ENCODE measurements at regions not wholly inside any gene's neighbourhood (a gene's known extent, or its start where the extent isn't known, plus 50 kb on each side); places are given as distances from the start of the nearest gene placed in this dataset.

DNA sequence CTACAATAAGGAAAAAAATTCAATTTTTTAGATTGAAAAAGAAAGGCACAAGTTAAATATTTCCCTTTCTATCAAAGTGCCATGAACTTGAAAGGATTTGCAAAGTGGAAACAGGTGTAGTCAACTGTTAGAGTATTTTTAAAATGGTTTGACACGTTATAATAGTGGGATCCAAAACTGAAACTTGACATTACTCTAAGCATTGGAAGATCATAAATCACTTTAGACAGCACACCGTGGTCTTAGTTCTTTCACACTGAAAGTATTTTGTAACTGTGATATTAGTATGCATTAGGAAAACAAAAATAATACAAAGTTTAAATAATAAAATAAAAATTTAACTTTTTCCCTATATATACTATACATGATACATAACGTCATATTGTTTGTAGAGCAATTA is 933.1 kb downstream of the EPHA3 start:
- no peaks in the 10 kb centered on the region for H3K4me1 ChIP-seq (ENCODE audit: insufficient read depth)
- no peak for TF ChIP-seq EZH2 (IDR thresholded peaks at IDR 0.05; ENCODE audit: borderline replicate concordance)
- TF ChIP-seq EZH2phosphoT487 (IDR thresholded peaks at IDR 0.05; ENCODE audit: low read depth, severe bottlenecking, unreplicated experiment), result no peak
- TF ChIP-seq, protein P1, sequence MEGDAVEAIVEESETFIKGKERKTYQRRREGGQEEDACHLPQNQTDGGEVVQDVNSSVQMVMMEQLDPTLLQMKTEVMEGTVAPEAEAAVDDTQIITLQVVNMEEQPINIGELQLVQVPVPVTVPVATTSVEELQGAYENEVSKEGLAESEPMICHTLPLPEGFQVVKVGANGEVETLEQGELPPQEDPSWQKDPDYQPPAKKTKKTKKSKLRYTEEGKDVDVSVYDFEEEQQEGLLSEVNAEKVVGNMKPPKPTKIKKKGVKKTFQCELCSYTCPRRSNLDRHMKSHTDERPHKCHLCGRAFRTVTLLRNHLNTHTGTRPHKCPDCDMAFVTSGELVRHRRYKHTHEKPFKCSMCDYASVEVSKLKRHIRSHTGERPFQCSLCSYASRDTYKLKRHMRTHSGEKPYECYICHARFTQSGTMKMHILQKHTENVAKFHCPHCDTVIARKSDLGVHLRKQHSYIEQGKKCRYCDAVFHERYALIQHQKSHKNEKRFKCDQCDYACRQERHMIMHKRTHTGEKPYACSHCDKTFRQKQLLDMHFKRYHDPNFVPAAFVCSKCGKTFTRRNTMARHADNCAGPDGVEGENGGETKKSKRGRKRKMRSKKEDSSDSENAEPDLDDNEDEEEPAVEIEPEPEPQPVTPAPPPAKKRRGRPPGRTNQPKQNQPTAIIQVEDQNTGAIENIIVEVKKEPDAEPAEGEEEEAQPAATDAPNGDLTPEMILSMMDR (IDR thresholded peaks at IDR 0.05; ENCODE audit: poor library complexity), result no peak
- no peaks in the 10 kb centered on the region for H3K36me3 ChIP-seq (replicated peaks; ENCODE audit: insufficient read depth, low read depth)
- H3K27ac ChIP-seq, result no peak overlapping the region
- H2AFZ ChIP-seq, result no peak overlapping the region
- H3K4me2 ChIP-seq, result no peak overlapping the region
- no peak overlapping the region for H3K4me3 ChIP-seq
- no peaks in the 10 kb centered on the region for H3K9me2 ChIP-seq (replicated peaks; ENCODE audit: insufficient read depth)
- H3K79me2 ChIP-seq, result no peaks in the 10 kb centered on the region
- no peak for DNase-seq (ENCODE audit: low spot score)
- WGBS (ENCODE audit: low lambda C conversion rate, missing lambda C conversion rate), result 68% methylated on average over 3 of the region's 3 CpGs
- no peaks in the 10 kb centered on the region for H3K9me3 ChIP-seq (ENCODE audit: low read depth)
- H3K27me3 ChIP-seq, result no peaks in the 10 kb centered on the region
- H4K20me1 ChIP-seq (ENCODE audit: insufficient read depth, poor library complexity, severe bottlenecking), result no peaks in the 10 kb centered on the region

- Histone ChIP-seq H3K36me3 (replicated peaks; ENCODE audit: insufficient read depth, low read depth) (no peaks in the 10 kb centered on the region), H3K4me3 (no peak overlapping the region), H3K27me3 (no peaks in the 10 kb centered on the region), H3K9me2 (replicated peaks; ENCODE audit: insufficient read depth) (no peaks in the 10 kb centered on the region), H2AFZ (no peak overlapping the region), H3K4me2 (no peak overlapping the region), H3K27ac (no peak overlapping the region), H3K79me2 (no peaks in the 10 kb centered on the region), H4K20me1 (ENCODE audit: insufficient read depth, poor library complexity, severe bottlenecking) (no peaks in the 10 kb centered on the region), H3K9me3 (ENCODE audit: low read depth) (no peaks in the 10 kb centered on the region), H3K4me1 (ENCODE audit: insufficient read depth) (no peaks in the 10 kb centered on the region)
- WGBS (ENCODE audit: low lambda C conversion rate, missing lambda C conversion rate), result 37% methylated on average over 2 of the region's 2 CpGs
- TF ChIP-seq EZH2phosphoT487 (IDR thresholded peaks at IDR 0.05; ENCODE audit: low read depth, severe bottlenecking, unreplicated experiment), result no peak
- TF ChIP-seq, protein P1 (IDR thresholded peaks at IDR 0.05; ENCODE audit: poor library complexity), result no peak
- no peak for TF ChIP-seq EZH2 (IDR thresholded peaks at IDR 0.05; ENCODE audit: borderline replicate concordance)
- DNase-seq (ENCODE audit: low spot score), result no peak
These were observed 934.6 kb downstream of the EPHA3 start for GRCh38 chr3:90041995-90042394.

- WGBS (ENCODE audit: low lambda C conversion rate, missing lambda C conversion rate), result 95% methylated on average over 5 of the region's 5 CpGs
- Histone ChIP-seq H3K4me1 (ENCODE audit: insufficient read depth) (no peaks in the 10 kb centered on the region), H3K27me3 (no peaks in the 10 kb centered on the region), H3K4me2 (no peak overlapping the region), H3K27ac (no peak overlapping the region), H3K36me3 (replicated peaks; ENCODE audit: insufficient read depth, low read depth) (no peaks in the 10 kb centered on the region), H3K4me3 (no peak overlapping the region), H3K79me2 (no peaks in the 10 kb centered on the region), H3K9me2 (replicated peaks; ENCODE audit: insufficient read depth) (no peaks in the 10 kb centered on the region), H2AFZ (no peak overlapping the region), H3K9me3 (ENCODE audit: low read depth) (no peaks in the 10 kb centered on the region), H4K20me1 (ENCODE audit: insufficient read depth, poor library complexity, severe bottlenecking) (no peaks in the 10 kb centered on the region)
- DNase-seq (ENCODE audit: low spot score), result no peak
- no peak for TF ChIP-seq EZH2phosphoT487 (IDR thresholded peaks at IDR 0.05; ENCODE audit: low read depth, severe bottlenecking, unreplicated experiment)
- TF ChIP-seq, protein P1 (IDR thresholded peaks at IDR 0.05; ENCODE audit: poor library complexity), result no peak
- TF ChIP-seq EZH2 (IDR thresholded peaks at IDR 0.05; ENCODE audit: borderline replicate concordance), result no peak
These were observed 935.9 kb downstream of the EPHA3 start for GRCh38 chr3:90043287-90043686.

Data from hepatocyte (in vitro differentiated cells).